ENCODE measurements at regions not wholly inside any gene's neighbourhood (a gene's known extent, or its start where the extent isn't known, plus 50 kb on each side); places are given as distances from the start of the nearest gene placed in this dataset.

- no peak for FAIRE-seq
- no peak for DNase-seq (ENCODE audit: insufficient read length, low spot score)
- TF ChIP-seq POLR2AphosphoS5 (IDR thresholded peaks at IDR 0.05; ENCODE audit: low read depth, low read length) = no peak
- TF ChIP-seq SPI1 (IDR thresholded peaks at IDR 0.05; ENCODE audit: low read depth, low read length) = no peak
- TF ChIP-seq PAX5 (IDR thresholded peaks at IDR 0.05; ENCODE audit: insufficient read depth, low read length, severe bottlenecking) = no peak
- no peak for TF ChIP-seq POU2F2 (IDR thresholded peaks at IDR 0.05; ENCODE audit: low read depth, low read length)
- no peak for TF ChIP-seq TAF1 (IDR thresholded peaks at IDR 0.05; ENCODE audit: low read depth, low read length)
- no peak for TF ChIP-seq POLR2A (IDR thresholded peaks at IDR 0.05; ENCODE audit: low read depth, low read length)
These were observed 282.8 kb downstream of the CDH26 start for GRCh38 chr20:60240986-60241385.

GRCh38 chr20:60242836-60243505 lies 284.7 kb downstream of the CDH26 start:
- no peak for FAIRE-seq
- TF ChIP-seq POLR2A (IDR thresholded peaks at IDR 0.05; ENCODE audit: low read depth, low read length) (no peak), PAX5 (IDR thresholded peaks at IDR 0.05; ENCODE audit: insufficient read depth, low read length, severe bottlenecking) (no peak), POLR2AphosphoS5 (IDR thresholded peaks at IDR 0.05; ENCODE audit: low read depth, low read length) (no peak), POU2F2 (IDR thresholded peaks at IDR 0.05; ENCODE audit: low read depth, low read length) (no peak), SPI1 (IDR thresholded peaks at IDR 0.05; ENCODE audit: low read depth, low read length) (no peak), TAF1 (IDR thresholded peaks at IDR 0.05; ENCODE audit: low read depth, low read length) (no peak)

GRCh38 chr20:60244373-60245146 lies 286.3 kb downstream of the CDH26 start:
- FAIRE-seq = no peak
- no peak for DNase-seq (ENCODE audit: insufficient read length, low spot score)
- TF ChIP-seq PAX5 (IDR thresholded peaks at IDR 0.05; ENCODE audit: insufficient read depth, low read length, severe bottlenecking) (no peak), TAF1 (IDR thresholded peaks at IDR 0.05; ENCODE audit: low read depth, low read length) (no peak), POU2F2 (IDR thresholded peaks at IDR 0.05; ENCODE audit: low read depth, low read length) (no peak)

More at GRCh38 chr20:60242836-60243505, 284.7 kb downstream of the CDH26 start:
- DNase-seq (ENCODE audit: insufficient read length, low spot score) = no peak

GRCh38 chr20:60246751-60247150 lies 288.5 kb downstream of the CDH26 start:
- DNase-seq (ENCODE audit: insufficient read length, low spot score) = no peak
- no peak for FAIRE-seq
- TF ChIP-seq POLR2AphosphoS5 (IDR thresholded peaks at IDR 0.05; ENCODE audit: low read depth, low read length) = no peak
- no peak for TF ChIP-seq POLR2A (IDR thresholded peaks at IDR 0.05; ENCODE audit: low read depth, low read length)
- no peak for TF ChIP-seq SPI1 (IDR thresholded peaks at IDR 0.05; ENCODE audit: low read depth, low read length)
- no peak for TF ChIP-seq POU2F2 (IDR thresholded peaks at IDR 0.05; ENCODE audit: low read depth, low read length)
- no peak for TF ChIP-seq TAF1 (IDR thresholded peaks at IDR 0.05; ENCODE audit: low read depth, low read length)
- no peak for TF ChIP-seq PAX5 (IDR thresholded peaks at IDR 0.05; ENCODE audit: insufficient read depth, low read length, severe bottlenecking)

GRCh38 chr20:60249436-60249835 lies 291.2 kb downstream of the CDH26 start:
- TF ChIP-seq POU2F2 (IDR thresholded peaks at IDR 0.05; ENCODE audit: low read depth, low read length) = no peak
- TF ChIP-seq POLR2AphosphoS5 (IDR thresholded peaks at IDR 0.05; ENCODE audit: low read depth, low read length) = no peak
- TF ChIP-seq POLR2A (IDR thresholded peaks at IDR 0.05; ENCODE audit: low read depth, low read length) = no peak
- TF ChIP-seq TAF1 (IDR thresholded peaks at IDR 0.05; ENCODE audit: low read depth, low read length) = no peak
- no peak for TF ChIP-seq SPI1 (IDR thresholded peaks at IDR 0.05; ENCODE audit: low read depth, low read length)
- TF ChIP-seq PAX5 (IDR thresholded peaks at IDR 0.05; ENCODE audit: insufficient read depth, low read length, severe bottlenecking) = no peak
- DNase-seq (ENCODE audit: insufficient read length, low spot score) (no peak), FAIRE-seq (no peak)

GRCh38 chr20:60250251-60250650 lies 292.0 kb downstream of the CDH26 start:
- FAIRE-seq = no peak

GRCh38 chr20:60252866-60253265 lies 294.6 kb downstream of the CDH26 start:
- FAIRE-seq (no peak), DNase-seq (ENCODE audit: insufficient read length, low spot score) (no peak)
- no peak for TF ChIP-seq POLR2AphosphoS5 (IDR thresholded peaks at IDR 0.05; ENCODE audit: low read depth, low read length)
- no peak for TF ChIP-seq POU2F2 (IDR thresholded peaks at IDR 0.05; ENCODE audit: low read depth, low read length)
- no peak for TF ChIP-seq TAF1 (IDR thresholded peaks at IDR 0.05; ENCODE audit: low read depth, low read length)
- TF ChIP-seq POLR2A (IDR thresholded peaks at IDR 0.05; ENCODE audit: low read depth, low read length) = no peak
- no peak for TF ChIP-seq SPI1 (IDR thresholded peaks at IDR 0.05; ENCODE audit: low read depth, low read length)
- no peak for TF ChIP-seq PAX5 (IDR thresholded peaks at IDR 0.05; ENCODE audit: insufficient read depth, low read length, severe bottlenecking)

More at GRCh38 chr20:60250251-60250650, 292.0 kb downstream of the CDH26 start:
- TF ChIP-seq TAF1 (IDR thresholded peaks at IDR 0.05; ENCODE audit: low read depth, low read length) (no peak), POLR2A (IDR thresholded peaks at IDR 0.05; ENCODE audit: low read depth, low read length) (no peak), POU2F2 (IDR thresholded peaks at IDR 0.05; ENCODE audit: low read depth, low read length) (no peak), SPI1 (IDR thresholded peaks at IDR 0.05; ENCODE audit: low read depth, low read length) (no peak), PAX5 (IDR thresholded peaks at IDR 0.05; ENCODE audit: insufficient read depth, low read length, severe bottlenecking) (no peak), POLR2AphosphoS5 (IDR thresholded peaks at IDR 0.05; ENCODE audit: low read depth, low read length) (no peak)
- no peak for DNase-seq (ENCODE audit: insufficient read length, low spot score)

- DNase-seq (ENCODE audit: insufficient read length, low spot score) (no peak), FAIRE-seq (no peak)
- TF ChIP-seq POLR2AphosphoS5 (IDR thresholded peaks at IDR 0.05; ENCODE audit: low read depth, low read length) = no peak
- TF ChIP-seq POLR2A (IDR thresholded peaks at IDR 0.05; ENCODE audit: low read depth, low read length) = no peak
- no peak for TF ChIP-seq PAX5 (IDR thresholded peaks at IDR 0.05; ENCODE audit: insufficient read depth, low read length, severe bottlenecking)
- TF ChIP-seq SPI1 (IDR thresholded peaks at IDR 0.05; ENCODE audit: low read depth, low read length) = no peak
- no peak for TF ChIP-seq TAF1 (IDR thresholded peaks at IDR 0.05; ENCODE audit: low read depth, low read length)
- no peak for TF ChIP-seq POU2F2 (IDR thresholded peaks at IDR 0.05; ENCODE audit: low read depth, low read length)
These were observed 295.2 kb downstream of the CDH26 start for GRCh38 chr20:60253471-60253870.

GRCh38 chr20:60254901-60255411 lies 296.7 kb downstream of the CDH26 start:
- no peak for TF ChIP-seq POU2F2 (IDR thresholded peaks at IDR 0.05; ENCODE audit: low read depth, low read length)
- TF ChIP-seq TAF1 (IDR thresholded peaks at IDR 0.05; ENCODE audit: low read depth, low read length) = no peak
- TF ChIP-seq POLR2AphosphoS5 (IDR thresholded peaks at IDR 0.05; ENCODE audit: low read depth, low read length) = no peak
- TF ChIP-seq SPI1 (IDR thresholded peaks at IDR 0.05; ENCODE audit: low read depth, low read length) = no peak
- TF ChIP-seq PAX5 (IDR thresholded peaks at IDR 0.05; ENCODE audit: insufficient read depth, low read length, severe bottlenecking) = no peak
- TF ChIP-seq POLR2A (IDR thresholded peaks at IDR 0.05; ENCODE audit: low read depth, low read length) = no peak
- FAIRE-seq (no peak), DNase-seq (ENCODE audit: insufficient read length, low spot score) (no peak)

All from GM12891 (cell line).